ENCODE measurements at regions not wholly inside any gene's neighbourhood (a gene's known extent, or its start where the extent isn't known, plus 50 kb on each side); places are given as distances from the start of the nearest gene placed in this dataset.

- intact Hi-C loops (cut with DNase I) = no loop called here
- no peak overlapping the region for H3K27ac ChIP-seq
- H3K36me3 ChIP-seq = no peaks in the 10 kb centered on the region
- DNase-seq = no peak
- no peak overlapping the region for H3K4me3 ChIP-seq (replicated peaks in 1 of 3)
- TF ChIP-seq CTCF (IDR thresholded peaks at IDR 0.05) = no peak
- TF ChIP-seq POLR2A (IDR thresholded peaks at IDR 0.05) = no peak
- WGBS, 2 donors = 75 to 82% methylated on average over 5 of the region's 5 CpGs
- no peaks in the 10 kb centered on the region for H3K27me3 ChIP-seq
- H3K9me3 ChIP-seq = no peaks in the 10 kb centered on the region
- H3K4me1 ChIP-seq = peaks cover 0 to 7% of the 10 kb centered on the region in 2 donors
Observed at GRCh38 chr9:107131108-107131799, 151.8 kb upstream of the RAD23B start.

GRCh38 chr9:107136296-107136695 is 146.8 kb upstream of the RAD23B start:
- H3K4me1 ChIP-seq = peaks cover 0 to 2% of the 10 kb centered on the region in 2 donors
- no peak for TF ChIP-seq CTCF (IDR thresholded peaks at IDR 0.05)
- no peak for TF ChIP-seq POLR2A (IDR thresholded peaks at IDR 0.05)
- no peaks in the 10 kb centered on the region for H3K27me3 ChIP-seq
- H3K9me3 ChIP-seq = no peaks in the 10 kb centered on the region
- DNase-seq = no peak
- no peak overlapping the region for H3K4me3 ChIP-seq (replicated peaks in 1 of 3)
- intact Hi-C loops (cut with DNase I) = no loop called here
- H3K27ac ChIP-seq = no peak overlapping the region
- 86 to 98% methylated on average over 2 of the region's 2 CpGs for WGBS, 2 donors
- H3K36me3 ChIP-seq = no peaks in the 10 kb centered on the region

- intact Hi-C loops (cut with DNase I) = no loop called here
- Histone ChIP-seq H3K36me3 (no peaks in the 10 kb centered on the region), H3K4me3 (replicated peaks in 1 of 3) (no peak overlapping the region), H3K27me3 (no peaks in the 10 kb centered on the region), H3K4me1 (no peaks in the 10 kb centered on the region), H3K27ac (no peak overlapping the region), H3K9me3 (no peaks in the 10 kb centered on the region)
- no peak for DNase-seq
- 77 to 80% methylated on average over 9 of the region's 9 CpGs for WGBS, 2 donors
- TF ChIP-seq CTCF (IDR thresholded peaks at IDR 0.05) (peak; percentile 30 to 65 (median 46)), POLR2A (IDR thresholded peaks at IDR 0.05) (no peak)
Observed at GRCh38 chr9:107137495-107138202, 145.4 kb upstream of the RAD23B start.

GRCh38 chr9:107138261-107138992 is 144.7 kb upstream of the RAD23B start:
- Histone ChIP-seq H3K4me3 (replicated peaks in 1 of 3) (no peak overlapping the region), H3K27me3 (no peaks in the 10 kb centered on the region), H3K4me1 (no peaks in the 10 kb centered on the region), H3K9me3 (no peaks in the 10 kb centered on the region), H3K27ac (no peak overlapping the region), H3K36me3 (no peaks in the 10 kb centered on the region)
- WGBS, 2 donors = 66 to 73% methylated on average over 5 of the region's 5 CpGs
- TF ChIP-seq POLR2A (IDR thresholded peaks at IDR 0.05) (no peak), CTCF (IDR thresholded peaks at IDR 0.05) (no peak)
- intact Hi-C loops (cut with DNase I) = no loop called here
- no peak for DNase-seq

GRCh38 chr9:107141967-107142366 is 141.1 kb upstream of the RAD23B start:
- WGBS, 2 donors = 84 to 88% methylated on average over 5 of the region's 5 CpGs
- intact Hi-C loops (cut with DNase I) = no loop called here
- no peaks in the 10 kb centered on the region for H3K27me3 ChIP-seq

More at GRCh38 chr9:107141967-107142366, 141.1 kb upstream of the RAD23B start:
- TF ChIP-seq CTCF (IDR thresholded peaks at IDR 0.05) (peak in 3 of 6 experiments; percentile 12 to 22 (median 17)), POLR2A (IDR thresholded peaks at IDR 0.05) (no peak)
- peaks cover 0 to 6% of the 10 kb centered on the region in 2 donors for H3K4me1 ChIP-seq
- no peak for DNase-seq
- no peaks in the 10 kb centered on the region for H3K9me3 ChIP-seq
- H3K27ac ChIP-seq = no peak overlapping the region
- no peaks in the 10 kb centered on the region for H3K36me3 ChIP-seq
- no peak overlapping the region for H3K4me3 ChIP-seq (replicated peaks in 1 of 3)

Measured in thyroid gland (tissue), 4 donors.